Astrocyte (in vitro differentiated cells and primary cell): ENCODE measurements at regions not wholly inside any gene's neighbourhood (a gene's known extent, or its start where the extent isn't known, plus 50 kb on each side); places are given as distances from the start of the nearest gene placed in this dataset.

Source experiments
- EZH2 ChIP-seq: IDR thresholded peaks from 2 replicates; pipeline ENCODE4 v1.6.1; 2012; ENCODE audit warnings: mild to moderate bottlenecking, low read length, inconsistent platforms; ENCODE audit not compliant: insufficient read depth
- TF ChIP-seq, protein P1 (sequence below): IDR thresholded peaks from 2 replicates; pipeline ENCODE4 v1.5.1; 2011; ENCODE audit warnings: low read depth, mild to moderate bottlenecking, inconsistent platforms, low read length, moderate library complexity; ENCODE audit not compliant: insufficient read depth

DNA sequence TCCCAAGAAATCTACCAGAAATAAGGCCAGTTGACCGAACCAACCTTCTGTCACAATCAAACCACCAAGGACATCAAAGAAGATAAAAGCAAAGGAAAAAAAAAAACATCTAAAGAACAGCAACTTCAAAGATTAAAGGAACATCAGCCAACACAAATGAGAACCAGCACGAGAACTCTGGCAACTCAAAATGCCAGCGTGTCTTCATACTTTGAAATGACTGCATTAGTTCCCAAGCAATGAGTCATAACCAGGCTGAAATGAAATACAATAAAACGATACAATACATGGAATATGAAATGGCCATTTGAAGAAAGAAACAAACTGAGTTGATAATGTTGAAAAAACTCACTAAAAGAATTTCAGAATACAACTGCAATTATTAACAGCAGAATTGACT is 611.6 kb upstream of the GRIA3 start:
- TF ChIP-seq, protein P1, sequence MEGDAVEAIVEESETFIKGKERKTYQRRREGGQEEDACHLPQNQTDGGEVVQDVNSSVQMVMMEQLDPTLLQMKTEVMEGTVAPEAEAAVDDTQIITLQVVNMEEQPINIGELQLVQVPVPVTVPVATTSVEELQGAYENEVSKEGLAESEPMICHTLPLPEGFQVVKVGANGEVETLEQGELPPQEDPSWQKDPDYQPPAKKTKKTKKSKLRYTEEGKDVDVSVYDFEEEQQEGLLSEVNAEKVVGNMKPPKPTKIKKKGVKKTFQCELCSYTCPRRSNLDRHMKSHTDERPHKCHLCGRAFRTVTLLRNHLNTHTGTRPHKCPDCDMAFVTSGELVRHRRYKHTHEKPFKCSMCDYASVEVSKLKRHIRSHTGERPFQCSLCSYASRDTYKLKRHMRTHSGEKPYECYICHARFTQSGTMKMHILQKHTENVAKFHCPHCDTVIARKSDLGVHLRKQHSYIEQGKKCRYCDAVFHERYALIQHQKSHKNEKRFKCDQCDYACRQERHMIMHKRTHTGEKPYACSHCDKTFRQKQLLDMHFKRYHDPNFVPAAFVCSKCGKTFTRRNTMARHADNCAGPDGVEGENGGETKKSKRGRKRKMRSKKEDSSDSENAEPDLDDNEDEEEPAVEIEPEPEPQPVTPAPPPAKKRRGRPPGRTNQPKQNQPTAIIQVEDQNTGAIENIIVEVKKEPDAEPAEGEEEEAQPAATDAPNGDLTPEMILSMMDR, result no peak
- no peak for TF ChIP-seq EZH2
